ENCODE measurements at regions not wholly inside any gene's neighbourhood (a gene's known extent, or its start where the extent isn't known, plus 50 kb on each side); places are given as distances from the start of the nearest gene placed in this dataset.

DNA sequence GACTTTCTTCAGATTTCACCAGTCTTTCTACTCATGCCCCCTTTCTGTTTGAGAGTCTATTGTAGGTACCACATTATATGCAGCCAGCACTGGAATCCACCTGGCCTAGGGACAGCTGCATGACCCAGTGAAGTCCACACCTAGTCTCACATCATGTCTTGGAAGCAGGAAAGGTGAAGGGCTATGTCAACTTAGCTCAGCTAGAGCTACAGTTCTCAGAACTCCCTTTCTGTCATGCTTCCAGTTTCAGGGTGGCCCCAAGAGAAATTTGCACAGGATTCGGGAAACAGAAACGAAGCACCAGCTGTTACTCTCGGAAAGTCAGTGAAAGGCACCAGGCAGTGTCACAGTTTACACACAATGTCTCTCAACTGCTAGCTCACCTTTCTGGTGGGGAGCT lies 51.6 kb upstream of the NLRP1 start:
- TF ChIP-seq TCF12 (IDR thresholded peaks at IDR 0.05; ENCODE audit: low read depth), result no peak
- no peak for TF ChIP-seq TEAD4 (IDR thresholded peaks at IDR 0.05)
- TF ChIP-seq FOXM1 (IDR thresholded peaks at IDR 0.05; ENCODE audit: borderline replicate concordance, low read depth), result no peak
- no peak for TF ChIP-seq NFIC (IDR thresholded peaks at IDR 0.05)
- TF ChIP-seq TAF1 (IDR thresholded peaks at IDR 0.05; ENCODE audit: low read depth), result no peak
- no peak for TF ChIP-seq USF1 (IDR thresholded peaks at IDR 0.05)
- TF ChIP-seq ZBTB7A (IDR thresholded peaks at IDR 0.05; ENCODE audit: low read depth), result no peak
- TF ChIP-seq CREB1 (IDR thresholded peaks at IDR 0.05; ENCODE audit: low read depth), result no peak
- no peak for TF ChIP-seq RAD21 (IDR thresholded peaks at IDR 0.05; ENCODE audit: low read depth)

DNA sequence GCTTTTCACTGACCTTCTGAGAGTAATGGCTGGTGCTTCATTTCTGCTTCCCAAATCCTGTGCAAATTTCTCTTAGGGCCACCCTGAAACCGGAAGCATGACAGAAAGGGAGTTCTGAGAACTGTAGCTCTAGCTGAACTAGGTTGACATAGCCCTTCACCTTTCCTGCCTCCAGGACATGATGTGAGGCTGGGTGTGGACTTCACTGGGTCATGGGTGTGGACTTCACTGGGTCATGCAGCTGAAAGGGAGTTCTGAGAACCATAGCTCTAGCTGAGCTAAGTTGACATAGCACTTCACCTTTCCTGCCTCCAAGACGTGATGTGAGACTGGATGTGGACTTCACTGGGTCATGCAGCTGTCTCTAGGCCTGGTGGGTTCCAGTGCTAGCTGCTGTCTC lies 54.3 kb upstream of the NLRP1 start:
- TF ChIP-seq RAD21 (IDR thresholded peaks at IDR 0.05; ENCODE audit: low read depth) (no peak), TEAD4 (IDR thresholded peaks at IDR 0.05) (no peak), TAF1 (IDR thresholded peaks at IDR 0.05; ENCODE audit: low read depth) (no peak), TCF12 (IDR thresholded peaks at IDR 0.05; ENCODE audit: low read depth) (no peak), USF1 (IDR thresholded peaks at IDR 0.05) (no peak), EGR1 (IDR thresholded peaks at IDR 0.05) (no peak), EP300 (IDR thresholded peaks at IDR 0.05; ENCODE audit: borderline replicate concordance) (no peak), CREB1 (IDR thresholded peaks at IDR 0.05; ENCODE audit: low read depth) (no peak), ZBTB7A (IDR thresholded peaks at IDR 0.05; ENCODE audit: low read depth) (no peak), REST (IDR thresholded peaks at IDR 0.05; ENCODE audit: low read depth) (no peak), NFIC (IDR thresholded peaks at IDR 0.05) (no peak), FOXM1 (IDR thresholded peaks at IDR 0.05; ENCODE audit: borderline replicate concordance, low read depth) (no peak), CEBPB (IDR thresholded peaks at IDR 0.05) (no peak), YY1 (IDR thresholded peaks at IDR 0.05; ENCODE audit: low read depth) (no peak)
- TF ChIP-seq, protein P1, sequence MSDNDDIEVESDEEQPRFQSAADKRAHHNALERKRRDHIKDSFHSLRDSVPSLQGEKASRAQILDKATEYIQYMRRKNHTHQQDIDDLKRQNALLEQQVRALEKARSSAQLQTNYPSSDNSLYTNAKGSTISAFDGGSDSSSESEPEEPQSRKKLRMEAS (IDR thresholded peaks at IDR 0.05), result no peak

DNA sequence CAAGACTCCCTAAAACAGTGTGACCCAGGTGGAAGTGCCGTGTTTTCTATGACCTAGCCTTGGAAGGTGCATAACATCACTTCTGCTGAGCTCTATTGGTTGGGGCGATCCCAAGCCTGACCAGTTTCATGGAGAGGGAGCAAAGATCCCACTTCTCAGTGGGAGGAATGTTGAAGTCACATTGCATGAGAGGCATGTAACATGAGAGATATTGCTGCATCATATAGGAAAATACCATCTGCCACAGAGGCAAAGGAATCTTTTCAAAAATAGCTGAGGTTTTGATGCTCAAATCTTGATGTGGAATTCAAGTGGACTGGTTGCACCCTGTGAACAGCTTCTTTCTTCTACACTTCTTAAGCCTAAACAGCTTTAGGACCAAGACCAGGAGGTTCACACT lies 56.4 kb upstream of the NLRP1 start:
- TF ChIP-seq REST (IDR thresholded peaks at IDR 0.05; ENCODE audit: low read depth), result no peak
- TF ChIP-seq NFIC (IDR thresholded peaks at IDR 0.05), result no peak
- no peak for TF ChIP-seq EP300 (IDR thresholded peaks at IDR 0.05; ENCODE audit: borderline replicate concordance)

- TF ChIP-seq CREB1 (IDR thresholded peaks at IDR 0.05; ENCODE audit: low read depth) (no peak), FOXM1 (IDR thresholded peaks at IDR 0.05; ENCODE audit: borderline replicate concordance, low read depth) (no peak), TAF1 (IDR thresholded peaks at IDR 0.05; ENCODE audit: low read depth) (no peak), RAD21 (IDR thresholded peaks at IDR 0.05; ENCODE audit: low read depth) (no peak), USF1 (IDR thresholded peaks at IDR 0.05) (no peak), REST (IDR thresholded peaks at IDR 0.05; ENCODE audit: low read depth) (no peak), EP300 (IDR thresholded peaks at IDR 0.05; ENCODE audit: borderline replicate concordance) (no peak), TCF12 (IDR thresholded peaks at IDR 0.05; ENCODE audit: low read depth) (no peak), EGR1 (IDR thresholded peaks at IDR 0.05) (no peak), YY1 (IDR thresholded peaks at IDR 0.05; ENCODE audit: low read depth) (no peak), CEBPB (IDR thresholded peaks at IDR 0.05) (no peak), ZBTB7A (IDR thresholded peaks at IDR 0.05; ENCODE audit: low read depth) (no peak), TEAD4 (IDR thresholded peaks at IDR 0.05) (no peak), NFIC (IDR thresholded peaks at IDR 0.05) (no peak)
- TF ChIP-seq, protein P1 (IDR thresholded peaks at IDR 0.05), result no peak
These were observed 58.4 kb upstream of the NLRP1 start for GRCh38 chr17:5642752-5643151.

All from Ishikawa (cell line).